SK-N-SH (cell line): ENCODE measurements at regions not wholly inside any gene's neighbourhood (a gene's known extent, or its start where the extent isn't known, plus 50 kb on each side); places are given as distances from the start of the nearest gene placed in this dataset.

Experiments used
- CTCF ChIA-PET: fragments of 300-600, 350-600 bp; formaldehyde crosslinking; extraction: SDS; loops from one replicate; lab custom pipeline; 2021; lab: Yijun Ruan, JAX
- POLR2A ChIA-PET: fragments of 350-600 bp; sonication (Branson Sonifier 250); formaldehyde crosslinking; extraction: SDS; loops from one replicate; lab custom pipeline; 2020; ENCODE audit warnings: antibody characterized with exemption, inconsistent platforms; lab: Yijun Ruan, JAX
- DNase-seq: peaks from one replicate; pipeline ENCODE4 v3.0.0; 2012
- H2AFZ ChIP-seq: fragments of 200-600 bp; sonication (generic); 2 replicates; pipeline ENCODE4 v1.8.1; 2016; ENCODE audit warnings: antibody characterized with exemption, mild to moderate bottlenecking, low read depth
- H3F3A ChIP-seq: fragments of 200-600 bp; sonication (generic); replicated peaks from 2 replicates; pipeline ENCODE3; 2016; ENCODE audit warnings: antibody characterized with exemption, mild to moderate bottlenecking; ENCODE audit not compliant: insufficient read depth
- H3K27ac ChIP-seq, 2 experiments: fragments of 200-500 bp in 1 of 2; fragments of 200-600 bp in 1 of 2; sonication (Bioruptor generic) in 1 of 2; sonication (generic), shearing (Covaris generic) in 1 of 2; 2 replicates each; pipeline versions ENCODE4 v1.5.1 to v1.6.1; 2014 to 2016; ENCODE audit warnings: low read depth in 2 of 2, inconsistent platforms in 1 of 2, low read length in 1 of 2, mild to moderate bottlenecking in 1 of 2, mixed read lengths in 1 of 2
- H3K27me3 ChIP-seq: fragments of 200-600 bp; sonication (generic), shearing (Covaris generic); 2 replicates; pipeline ENCODE4 v1.6.1; 2016; ENCODE audit warnings: mixed run types; ENCODE audit not compliant: insufficient read depth
- H3K36me3 ChIP-seq, 2 experiments: fragments of 200-500 bp in 1 of 2; fragments of 200-600 bp in 1 of 2; sonication (Bioruptor generic) in 1 of 2; sonication (generic) in 1 of 2; replicated peaks in 1 of 2; 2 replicates each; pipeline versions ENCODE3 to v1.5.1; 2014 to 2016; ENCODE audit warnings: low read length in 1 of 2, mild to moderate bottlenecking in 1 of 2; ENCODE audit not compliant: insufficient read depth in 2 of 2, control insufficient read depth in 1 of 2
- H3K4me1 ChIP-seq, 2 experiments: fragments of 200-500 bp in 1 of 2; fragments of 200-600 bp in 1 of 2; sonication (Bioruptor generic) in 1 of 2; sonication (generic), shearing (Covaris generic) in 1 of 2; 2 replicates each; pipeline versions ENCODE4 v1.5.1 to v1.6.1; 2014 to 2016; ENCODE audit warnings: low read depth in 1 of 2, low read length in 1 of 2, mixed run types in 1 of 2; ENCODE audit not compliant: insufficient read depth in 2 of 2, control insufficient read depth in 1 of 2
- H3K4me2 ChIP-seq: fragments of 200-600 bp; sonication (generic), shearing (Covaris generic); 2 replicates; pipeline ENCODE4 v1.6.1; 2017; ENCODE audit warnings: mixed run types
- H3K4me3 ChIP-seq, 2 experiments: fragments of 200-500 bp in 1 of 2; fragments of 200-600 bp in 1 of 2; sonication (Bioruptor generic) in 1 of 2; sonication (generic), shearing (Covaris generic) in 1 of 2; 2 replicates each; pipeline versions ENCODE4 v1.5.1 to v1.8.1; 2014 to 2016; ENCODE audit warnings: low read depth in 2 of 2, inconsistent platforms in 1 of 2, low read length in 1 of 2, mild to moderate bottlenecking in 1 of 2, mixed read lengths in 1 of 2, moderate library complexity in 1 of 2
- H3K79me2 ChIP-seq: fragments of 200-600 bp; sonication (generic); 2 replicates; pipeline ENCODE4 v1.8.1; 2017; ENCODE audit warnings: mild to moderate bottlenecking; ENCODE audit not compliant: insufficient read depth
- H3K9ac ChIP-seq: fragments of 200-600 bp; sonication (generic); 2 replicates; pipeline ENCODE4 v1.6.1; 2017; ENCODE audit warnings: mixed run types
- H3K9me2 ChIP-seq: fragments of 200-600 bp; sonication (generic); 2 replicates; pipeline ENCODE4 v1.6.1; 2017; ENCODE audit warnings: mixed run types
- H3K9me3 ChIP-seq: fragments of 200-600 bp; sonication (generic); 2 replicates; pipeline ENCODE4 v1.6.1; 2017; ENCODE audit warnings: mixed run types, mild to moderate bottlenecking, moderate library complexity
- H4K20me1 ChIP-seq: fragments of 200-600 bp; sonication (generic); 2 replicates; pipeline ENCODE4 v1.6.1; 2017; ENCODE audit warnings: mild to moderate bottlenecking, mixed run types; ENCODE audit not compliant: insufficient read depth
- CHD2 ChIP-seq: fragments of 150-350 bp; IDR thresholded peaks from 2 replicates; pipeline ENCODE4 v1.6.1; 2018; ENCODE audit warnings: low read length; ENCODE audit not compliant: partially characterized antibody
- EZH2phosphoT487 ChIP-seq: fragments of 200-600 bp; sonication (generic); IDR thresholded peaks from 2 replicates; pipeline ENCODE4 v1.6.1; 2017; ENCODE audit warnings: low read depth, mixed run types, mild to moderate bottlenecking, antibody characterized with exemption, moderate library complexity, borderline replicate concordance
- FOSL2 ChIP-seq: IDR thresholded peaks from 2 replicates; pipeline ENCODE4 v1.4.0; 2012; ENCODE audit warnings: low read depth, mild to moderate bottlenecking, moderate library complexity, borderline replicate concordance
- FOXM1 ChIP-seq: IDR thresholded peaks from 2 replicates; pipeline ENCODE4 v1.4.0; 2012; ENCODE audit warnings: low read depth, mild to moderate bottlenecking
- MXI1 ChIP-seq: IDR thresholded peaks from 2 replicates; pipeline ENCODE4 v1.6.1; 2012; ENCODE audit warnings: mild to moderate bottlenecking, low read depth, low read length, improper control_type of control experiment
- NRF1 ChIP-seq: IDR thresholded peaks from 2 replicates; pipeline ENCODE4 v1.6.1; 2012; ENCODE audit warnings: low read depth, mild to moderate bottlenecking, low read length
- RCOR1 ChIP-seq: fragments of 150-350 bp; IDR thresholded peaks from 2 replicates; pipeline ENCODE4 v1.6.1; 2017; ENCODE audit warnings: antibody characterized with exemption, low read length
- RXRA ChIP-seq: IDR thresholded peaks from 2 replicates; pipeline ENCODE4 v1.4.0; 2012; ENCODE audit warnings: low read depth, mild to moderate bottlenecking, borderline replicate concordance
- SMC3 ChIP-seq: IDR thresholded peaks from 2 replicates; pipeline ENCODE4 v1.6.1; 2012; ENCODE audit warnings: low read depth, low read length, improper control_type of control experiment
- TEAD4 ChIP-seq: IDR thresholded peaks from 2 replicates; pipeline ENCODE4 v1.4.0; 2012; ENCODE audit warnings: mild to moderate bottlenecking, borderline replicate concordance; ENCODE audit not compliant: insufficient read depth
- WGBS: methylation state at CpG from one replicate; pipeline ENCODE4 v1.1.6; 2017; ENCODE audit warnings: low lambda C conversion rate; 5-methylcytosine and 5-hydroxymethylcytosine counted together
- TF ChIP-seq, protein P1 (sequence below): fragments of 150-350 bp; IDR thresholded peaks from 2 replicates; pipeline ENCODE4 v1.6.1; 2016; ENCODE audit warnings: mild to moderate bottlenecking, low read depth, low read length
- TF ChIP-seq, protein P2 (sequence below): IDR thresholded peaks from 2 replicates; pipeline ENCODE4 v1.4.0; 2012; ENCODE audit warnings: low read depth, borderline replicate concordance
- TF ChIP-seq, protein P3 (sequence below): IDR thresholded peaks from 2 replicates; pipeline ENCODE4 v1.4.0; 2012; ENCODE audit warnings: low read depth
- TF ChIP-seq, protein P4 (sequence below): fragments of 150-350 bp; IDR thresholded peaks from 2 replicates; pipeline ENCODE4 v1.6.1; 2017; ENCODE audit warnings: antibody characterized with exemption, low read length, low read depth, borderline replicate concordance

DNA sequence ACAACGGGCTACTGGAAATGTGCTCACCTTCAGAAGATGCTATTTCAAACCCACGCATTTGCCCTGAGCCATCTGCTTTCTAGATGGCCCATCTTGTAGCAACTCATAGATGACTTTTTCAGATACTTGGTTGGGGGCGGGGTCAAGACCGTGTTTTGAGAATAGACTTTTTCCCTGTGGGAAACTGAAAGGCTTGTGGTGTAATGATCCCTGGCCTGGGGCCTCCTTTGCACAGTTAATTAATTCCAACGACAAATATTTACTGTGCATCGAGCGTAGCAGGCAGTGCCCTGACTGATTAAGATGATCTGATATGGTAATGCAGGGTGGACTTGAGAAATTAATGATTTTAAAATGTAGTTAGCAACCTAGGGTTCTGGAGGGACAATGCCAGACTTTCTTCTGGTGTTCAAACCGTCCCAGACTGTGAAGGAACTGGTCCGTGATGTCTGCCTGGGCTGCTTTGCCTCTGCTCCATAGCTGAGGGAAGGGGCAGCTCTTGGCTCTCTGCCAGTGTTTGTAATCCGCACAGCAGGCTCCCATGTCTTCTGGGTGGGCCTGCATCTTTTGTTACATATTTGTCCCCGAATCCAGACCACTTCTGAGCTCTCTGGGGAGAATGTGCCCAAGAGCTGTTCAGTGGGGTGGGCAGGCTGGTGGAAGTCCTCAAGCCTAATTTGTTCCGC is 84.8 kb downstream of the ADAMTS15 start (continued):
- TF ChIP-seq MXI1: no peak
- TF ChIP-seq RXRA: no peak
- no peak for TF ChIP-seq SMC3
- no peak for TF ChIP-seq FOXM1
- TF ChIP-seq NRF1: no peak
- TF ChIP-seq, protein P1, sequence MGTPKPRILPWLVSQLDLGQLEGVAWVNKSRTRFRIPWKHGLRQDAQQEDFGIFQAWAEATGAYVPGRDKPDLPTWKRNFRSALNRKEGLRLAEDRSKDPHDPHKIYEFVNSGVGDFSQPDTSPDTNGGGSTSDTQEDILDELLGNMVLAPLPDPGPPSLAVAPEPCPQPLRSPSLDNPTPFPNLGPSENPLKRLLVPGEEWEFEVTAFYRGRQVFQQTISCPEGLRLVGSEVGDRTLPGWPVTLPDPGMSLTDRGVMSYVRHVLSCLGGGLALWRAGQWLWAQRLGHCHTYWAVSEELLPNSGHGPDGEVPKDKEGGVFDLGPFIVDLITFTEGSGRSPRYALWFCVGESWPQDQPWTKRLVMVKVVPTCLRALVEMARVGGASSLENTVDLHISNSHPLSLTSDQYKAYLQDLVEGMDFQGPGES: no peak
- no peak for TF ChIP-seq CHD2

DNA sequence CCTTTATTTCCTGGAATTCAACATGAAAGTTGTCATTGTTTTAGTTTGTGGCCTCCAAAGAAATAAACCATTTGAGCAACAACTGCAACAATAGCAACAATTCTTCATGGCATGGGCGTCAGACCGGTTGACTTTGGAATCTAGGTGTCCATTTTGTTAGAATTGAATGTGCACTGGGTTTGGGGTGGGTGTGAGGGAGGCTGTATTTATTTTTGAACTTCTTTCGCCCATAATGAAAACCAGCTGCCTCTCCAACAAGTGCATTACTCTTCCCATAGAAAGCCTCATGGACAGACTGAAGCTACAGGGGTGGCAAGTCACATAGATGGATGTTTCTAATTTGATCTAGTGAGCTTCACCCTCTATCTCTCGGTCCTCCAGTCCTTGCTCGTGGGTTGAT is 85.4 kb downstream of the ADAMTS15 start:
- Histone ChIP-seq H3K4me2 (no peak overlapping the region), H3K79me2 (no peaks in the 10 kb centered on the region), H3K36me3 (no peaks in the 10 kb centered on the region), H3K9me3 (no peaks in the 10 kb centered on the region), H3F3A (no peaks in the 10 kb centered on the region), H3K9ac (no peak overlapping the region), H3K4me3 (no peak overlapping the region), H3K27ac (no peak overlapping the region), H2AFZ (no peak overlapping the region), H4K20me1 (no peaks in the 10 kb centered on the region), H3K4me1 (peaks cover 0 to 6% of the 10 kb centered on the region in 2 experiments; a peak in 1 of 4 replicates), H3K9me2 (no peaks in the 10 kb centered on the region), H3K27me3 (no peaks in the 10 kb centered on the region)
- WGBS: 82% methylated on average over 5 of the region's 5 CpGs
- DNase-seq: no peak
- ChIA-PET POLR2A (no interaction called here), CTCF (interaction anchor here (1.3 to 1.4 kb wide), 2 partner anchors 12 to 21 kb away, joined by 3 to 5 read pairs; no protein-coding TSS in a partner anchor)
- TF ChIP-seq CHD2 (no peak), RCOR1 (no peak), EZH2phosphoT487 (no peak), TEAD4 (no peak)
- TF ChIP-seq, protein P2, sequence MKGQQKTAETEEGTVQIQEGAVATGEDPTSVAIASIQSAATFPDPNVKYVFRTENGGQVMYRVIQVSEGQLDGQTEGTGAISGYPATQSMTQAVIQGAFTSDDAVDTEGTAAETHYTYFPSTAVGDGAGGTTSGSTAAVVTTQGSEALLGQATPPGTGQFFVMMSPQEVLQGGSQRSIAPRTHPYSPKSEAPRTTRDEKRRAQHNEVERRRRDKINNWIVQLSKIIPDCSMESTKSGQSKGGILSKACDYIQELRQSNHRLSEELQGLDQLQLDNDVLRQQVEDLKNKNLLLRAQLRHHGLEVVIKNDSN: no peak

DNA sequence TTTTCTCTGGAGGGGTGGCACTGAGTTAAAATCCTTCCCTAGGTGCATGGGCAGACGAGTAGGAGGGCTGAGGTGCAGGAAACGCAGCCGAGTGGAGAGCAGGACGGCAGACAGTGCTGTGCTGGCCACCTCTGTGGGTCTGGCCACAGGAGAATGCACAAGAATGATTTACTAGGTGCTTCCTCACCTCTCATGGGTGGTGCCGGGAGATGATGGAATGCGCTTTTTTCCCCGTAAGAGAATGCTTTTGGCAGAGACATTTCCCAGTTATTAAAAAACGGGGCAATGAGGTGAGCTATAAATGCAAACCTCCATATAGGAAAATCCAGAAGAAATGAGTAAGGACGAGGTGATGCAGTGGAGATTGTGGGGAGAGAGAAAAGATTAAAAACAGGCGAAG is 86.1 kb downstream of the ADAMTS15 start:
- ChIA-PET POLR2A (no interaction called here), CTCF (interaction anchor here (1.0 to 1.4 kb wide), 3 partner anchors 11 to 99 kb away, joined by 3 to 5 read pairs (median 3); no protein-coding TSS in a partner anchor)
- no peak overlapping the region for H3K9ac ChIP-seq
- H3K27ac ChIP-seq: no peak overlapping the region
- no peak for DNase-seq
- H3K9me2 ChIP-seq: no peaks in the 10 kb centered on the region
- H3K4me1 ChIP-seq: peaks cover 0 to 6% of the 10 kb centered on the region in 2 experiments; a peak in 1 of 4 replicates
- H4K20me1 ChIP-seq: no peaks in the 10 kb centered on the region
- H2AFZ ChIP-seq: no peak overlapping the region
- TF ChIP-seq, protein P3, sequence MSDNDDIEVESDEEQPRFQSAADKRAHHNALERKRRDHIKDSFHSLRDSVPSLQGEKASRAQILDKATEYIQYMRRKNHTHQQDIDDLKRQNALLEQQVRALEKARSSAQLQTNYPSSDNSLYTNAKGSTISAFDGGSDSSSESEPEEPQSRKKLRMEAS: no peak
- TF ChIP-seq FOSL2 (no peak), FOXM1 (no peak), MXI1 (no peak), TEAD4 (no peak), RXRA (no peak)
- TF ChIP-seq, protein P4, sequence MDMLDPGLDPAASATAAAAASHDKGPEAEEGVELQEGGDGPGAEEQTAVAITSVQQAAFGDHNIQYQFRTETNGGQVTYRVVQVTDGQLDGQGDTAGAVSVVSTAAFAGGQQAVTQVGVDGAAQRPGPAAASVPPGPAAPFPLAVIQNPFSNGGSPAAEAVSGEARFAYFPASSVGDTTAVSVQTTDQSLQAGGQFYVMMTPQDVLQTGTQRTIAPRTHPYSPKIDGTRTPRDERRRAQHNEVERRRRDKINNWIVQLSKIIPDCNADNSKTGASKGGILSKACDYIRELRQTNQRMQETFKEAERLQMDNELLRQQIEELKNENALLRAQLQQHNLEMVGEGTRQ: no peak
- H3F3A ChIP-seq: no peaks in the 10 kb centered on the region
- H3K79me2 ChIP-seq: no peaks in the 10 kb centered on the region
- H3K4me2 ChIP-seq: no peak overlapping the region
- WGBS: 80% methylated on average over 9 of the region's 10 CpGs
- H3K4me3 ChIP-seq: no peak overlapping the region
- H3K27me3 ChIP-seq: no peaks in the 10 kb centered on the region
- no peaks in the 10 kb centered on the region for H3K9me3 ChIP-seq
- H3K36me3 ChIP-seq: no peaks in the 10 kb centered on the region
